D721Med (cell line): ENCODE measurements at regions not wholly inside any gene's neighbourhood (a gene's known extent, or its start where the extent isn't known, plus 50 kb on each side); places are given as distances from the start of the nearest gene placed in this dataset.

Experiments
- DNase-seq: peaks from one replicate; pipeline ENCODE4 v3.0.0; 2011; ENCODE audit warnings: low spot score; ENCODE audit not compliant: insufficient read length
- FAIRE-seq: peaks from 2 replicates; lab custom pipeline; 2011; peaks lifted over from hg19 to GRCh38; lab: Jason Lieb, UNC
- CTCF ChIP-seq: IDR thresholded peaks from 2 replicates; pipeline ENCODE4 v1.5.1; 2012; ENCODE audit warnings: mild to moderate bottlenecking, control low read depth; ENCODE audit not compliant: insufficient read depth; ENCODE audit errors: missing control alignments

- TF ChIP-seq CTCF, result no peak
- DNase-seq (no peak), FAIRE-seq (no peak)
These were observed 327.6 kb downstream of the FGF9 start for GRCh38 chr13:21998279-21998990.

- no peak for TF ChIP-seq CTCF
- DNase-seq, result no peak
- FAIRE-seq, result no peak
These were observed 328.8 kb downstream of the FGF9 start for GRCh38 chr13:21999666-22000065.

- TF ChIP-seq CTCF, result no peak
- DNase-seq (no peak), FAIRE-seq (no peak)
These were observed 329.3 kb downstream of the FGF9 start for GRCh38 chr13:22000191-22000590.

GRCh38 chr13:22001336-22001735 is 330.5 kb downstream of the FGF9 start:
- no peak for FAIRE-seq
- no peak for TF ChIP-seq CTCF
- DNase-seq, result no peak

GRCh38 chr13:22002893-22003292 is 332.0 kb downstream of the FGF9 start:
- DNase-seq, result no peak
- no peak for FAIRE-seq
- no peak for TF ChIP-seq CTCF

GRCh38 chr13:22009500-22009899 is 338.6 kb downstream of the FGF9 start:
- FAIRE-seq (no peak), DNase-seq (no peak)
- no peak for TF ChIP-seq CTCF

- DNase-seq (no peak), FAIRE-seq (no peak)
- no peak for TF ChIP-seq CTCF
These were observed 339.1 kb downstream of the FGF9 start for GRCh38 chr13:22009937-22010336.
